GM10248 (cell line): ENCODE measurements at regions not wholly inside any gene's neighbourhood (a gene's known extent, or its start where the extent isn't known, plus 50 kb on each side); places are given as distances from the start of the nearest gene placed in this dataset.

Experiments
- CTCF ChIA-PET: fragments of 300-600 bp; sonication (Branson Sonifier 250); formaldehyde crosslinking; extraction: SDS; loops from one replicate; lab custom pipeline; 2021; ENCODE audit warnings: antibody characterized with exemption; lab: Yijun Ruan, JAX
- POLR2A ChIA-PET: fragments of 350-650 bp; sonication (Branson Sonifier 250); formaldehyde crosslinking; extraction: SDS; loops from one replicate; lab custom pipeline; 2020; ENCODE audit warnings: antibody characterized with exemption; lab: Yijun Ruan, JAX
- DNase-seq: peaks from one replicate; pipeline ENCODE4 v3.0.0; 2012; ENCODE audit errors: extremely low spot score
- TF ChIP-seq, protein P1 (sequence below): IDR thresholded peaks from 2 replicates; pipeline ENCODE4 v1.5.1; 2012; ENCODE audit warnings: mild to moderate bottlenecking, low read depth; ENCODE audit errors: extremely low read depth, missing control alignments, control extremely low read depth

DNA sequence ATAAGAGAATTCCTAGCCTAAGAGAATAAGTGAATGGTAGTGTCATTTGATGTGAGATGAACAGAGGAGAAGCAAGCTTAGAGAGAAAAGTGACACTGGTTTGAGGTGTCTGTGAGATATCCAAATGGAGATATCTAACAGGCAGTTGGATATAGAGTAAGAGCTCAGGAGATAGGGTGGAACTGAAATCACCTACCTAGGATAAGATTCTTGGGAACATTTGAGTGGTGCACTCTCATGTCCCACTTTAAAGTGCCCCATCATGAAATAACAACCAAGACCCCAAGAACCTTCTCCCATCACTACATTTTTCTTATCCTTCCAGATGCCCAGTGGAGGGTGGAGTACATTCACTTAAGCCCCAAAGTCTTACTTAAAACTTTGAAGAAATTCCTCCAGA is 109.0 kb upstream of the MAFB start:
- ChIA-PET POLR2A (no interaction called here), CTCF (interaction anchor here (1.3 to 2.4 kb wide), 10 partner anchors 9 to 165 kb away, joined by 3 to 10 read pairs (median 4); no protein-coding TSS in a partner anchor)
- no peak for DNase-seq
- TF ChIP-seq, protein P1, sequence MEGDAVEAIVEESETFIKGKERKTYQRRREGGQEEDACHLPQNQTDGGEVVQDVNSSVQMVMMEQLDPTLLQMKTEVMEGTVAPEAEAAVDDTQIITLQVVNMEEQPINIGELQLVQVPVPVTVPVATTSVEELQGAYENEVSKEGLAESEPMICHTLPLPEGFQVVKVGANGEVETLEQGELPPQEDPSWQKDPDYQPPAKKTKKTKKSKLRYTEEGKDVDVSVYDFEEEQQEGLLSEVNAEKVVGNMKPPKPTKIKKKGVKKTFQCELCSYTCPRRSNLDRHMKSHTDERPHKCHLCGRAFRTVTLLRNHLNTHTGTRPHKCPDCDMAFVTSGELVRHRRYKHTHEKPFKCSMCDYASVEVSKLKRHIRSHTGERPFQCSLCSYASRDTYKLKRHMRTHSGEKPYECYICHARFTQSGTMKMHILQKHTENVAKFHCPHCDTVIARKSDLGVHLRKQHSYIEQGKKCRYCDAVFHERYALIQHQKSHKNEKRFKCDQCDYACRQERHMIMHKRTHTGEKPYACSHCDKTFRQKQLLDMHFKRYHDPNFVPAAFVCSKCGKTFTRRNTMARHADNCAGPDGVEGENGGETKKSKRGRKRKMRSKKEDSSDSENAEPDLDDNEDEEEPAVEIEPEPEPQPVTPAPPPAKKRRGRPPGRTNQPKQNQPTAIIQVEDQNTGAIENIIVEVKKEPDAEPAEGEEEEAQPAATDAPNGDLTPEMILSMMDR = no peak

DNA sequence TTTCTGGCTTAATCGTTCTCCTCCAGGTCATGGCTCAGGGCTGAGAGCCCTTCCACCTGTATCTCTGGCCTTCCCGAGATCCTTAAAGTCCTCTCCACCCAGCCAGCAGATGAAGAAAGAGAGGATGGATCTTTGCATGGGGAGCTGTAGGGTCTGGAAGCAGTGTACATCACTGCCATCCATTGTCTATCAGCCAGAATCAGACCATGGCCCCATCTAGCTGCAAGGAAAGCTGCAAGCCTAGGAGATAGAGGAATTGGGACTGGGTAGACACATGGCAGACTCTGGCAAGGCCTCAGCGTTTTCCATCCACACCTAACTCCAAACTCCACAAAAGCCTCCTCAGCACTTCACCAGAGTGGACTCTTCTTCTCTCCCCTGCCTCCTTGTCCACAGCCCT is 113.8 kb upstream of the MAFB start:
- POLR2A ChIA-PET = no interaction called here
- no peak for DNase-seq
- CTCF ChIA-PET = no interaction called here
- TF ChIP-seq, protein P1 = no peak

DNA sequence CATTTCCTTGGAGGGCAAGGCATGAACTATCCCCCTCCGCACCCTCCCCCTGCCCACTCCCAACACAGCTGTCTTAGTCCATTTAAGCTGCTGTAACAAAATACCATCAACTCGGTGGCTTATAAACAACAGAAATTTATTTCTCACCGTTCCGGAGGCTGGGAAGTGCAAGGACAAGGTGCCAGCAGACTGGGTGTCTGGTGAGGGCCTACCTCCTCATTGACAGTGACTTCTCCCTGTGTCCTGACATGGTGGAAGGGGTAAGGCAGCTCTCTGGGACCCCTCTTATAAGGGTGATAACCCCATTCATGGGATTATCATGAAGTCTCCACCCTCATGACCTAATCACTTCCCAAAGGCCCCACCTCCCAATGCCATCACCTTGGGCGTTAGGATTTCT is 114.3 kb upstream of the MAFB start:
- CTCF ChIA-PET = interaction anchor here (1.3 kb wide), 1 partner anchor 13 kb away, joined by 4 read pairs; no protein-coding TSS in a partner anchor

DNA sequence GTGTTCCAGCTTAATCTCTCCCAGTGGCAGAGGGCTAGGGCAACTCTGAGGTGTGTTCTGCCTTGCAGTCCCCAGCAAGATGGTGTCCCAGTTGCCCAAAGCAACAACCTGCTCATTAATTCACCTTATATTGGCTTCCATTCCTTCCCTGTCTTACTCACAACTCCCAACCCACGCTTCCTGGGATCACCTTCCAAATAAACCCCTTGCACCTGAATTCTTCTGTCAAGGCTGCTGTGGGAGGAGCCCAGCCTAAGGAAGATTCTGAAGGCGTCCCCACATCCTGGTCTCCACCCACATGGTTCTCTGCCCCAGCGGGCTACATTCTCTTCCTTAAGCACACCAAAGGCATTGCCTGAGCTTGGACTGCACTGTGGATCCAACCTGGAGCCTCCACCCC is 116.6 kb upstream of the MAFB start:
- ChIA-PET POLR2A (no interaction called here), CTCF (no interaction called here)
- TF ChIP-seq, protein P1 = no peak
- no peak for DNase-seq

More for the DNA sequence above, 114.3 kb upstream of the MAFB start:
- POLR2A ChIA-PET = no interaction called here
- no peak for DNase-seq
- TF ChIP-seq, protein P1 = no peak

DNA sequence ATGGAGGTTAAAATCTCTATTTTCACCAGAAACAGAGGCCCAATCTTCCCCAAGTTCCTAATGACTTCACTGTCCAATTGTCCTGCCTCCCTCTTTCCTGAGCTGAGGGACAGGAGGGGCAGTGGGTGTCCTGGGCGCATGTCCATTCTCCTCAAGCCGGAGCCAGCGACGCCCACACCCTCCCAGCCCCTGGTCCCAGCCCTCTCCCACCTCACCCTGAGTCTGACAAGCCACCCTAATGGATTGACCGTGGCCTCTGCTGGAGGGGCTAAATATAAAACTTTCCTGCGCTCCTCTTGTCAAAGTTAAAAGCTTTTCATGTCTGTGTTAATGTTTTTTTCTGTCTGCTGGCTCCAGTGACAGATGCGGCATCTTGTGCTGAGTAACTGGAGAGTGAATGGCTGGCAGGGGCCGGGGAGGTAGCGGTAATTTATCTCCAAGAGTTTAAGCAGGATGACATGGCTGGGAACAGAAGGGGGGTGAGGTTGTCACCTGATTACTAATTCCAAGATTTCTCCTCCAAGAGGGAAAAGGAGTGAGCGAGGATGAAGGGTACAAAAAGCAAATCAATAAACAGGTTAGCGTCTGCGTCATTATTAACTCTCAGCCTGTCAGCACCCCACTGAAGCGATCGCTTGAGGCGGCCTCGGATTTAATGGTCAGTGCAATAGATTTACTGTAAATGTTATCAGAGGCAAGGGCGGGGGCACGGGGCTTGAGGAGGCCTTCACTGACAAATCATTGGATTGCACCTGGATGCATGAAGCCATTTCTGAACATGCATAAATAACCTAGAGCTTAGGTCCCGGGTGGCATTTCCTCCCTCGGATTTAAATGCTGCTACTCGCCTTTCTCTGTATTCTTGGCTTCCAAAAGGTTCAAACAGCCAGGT is 118.1 kb upstream of the MAFB start:
- ChIA-PET CTCF (no interaction called here), POLR2A (no interaction called here)
- TF ChIP-seq, protein P1 = no peak

DNA sequence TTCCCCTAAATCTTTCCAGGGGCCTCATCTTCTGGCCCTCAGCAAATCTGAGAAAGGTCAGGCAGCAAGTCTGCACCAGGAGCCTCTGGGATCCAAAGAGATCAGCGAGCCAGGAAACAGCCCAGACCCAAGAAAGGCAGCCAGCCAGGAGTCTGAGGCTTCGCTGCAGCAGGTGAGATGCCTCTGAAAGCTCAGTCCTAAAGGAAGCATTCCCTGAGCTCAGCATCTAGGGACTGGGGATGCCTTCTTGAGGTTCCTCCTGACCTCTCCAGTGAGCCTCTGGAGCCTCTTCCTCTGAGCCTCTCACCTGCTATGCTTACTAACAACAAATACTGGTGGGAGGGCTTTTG is 118.8 kb upstream of the MAFB start:
- TF ChIP-seq, protein P1 = no peak
- ChIA-PET CTCF (no interaction called here), POLR2A (no interaction called here)
- DNase-seq = no peak

More for the DNA sequence above, 118.1 kb upstream of the MAFB start:
- DNase-seq = no peak
